Inferior parietal cortex (tissue), 1 donor: ENCODE measurements at regions not wholly inside any gene's neighbourhood (a gene's known extent, or its start where the extent isn't known, plus 50 kb on each side); places are given as distances from the start of the nearest gene placed in this dataset.
"Not testable (repeated sequence)": the region's sequence is repeated elsewhere in the genome, so short reads cannot be mapped to it uniquely, and the experiment has no call there.

Experiments used
- DNase-seq: peaks from one replicate; pipeline ENCODE4 v3.0.0-alpha.2; 2016; ENCODE audit errors: extremely low spot score

DNA sequence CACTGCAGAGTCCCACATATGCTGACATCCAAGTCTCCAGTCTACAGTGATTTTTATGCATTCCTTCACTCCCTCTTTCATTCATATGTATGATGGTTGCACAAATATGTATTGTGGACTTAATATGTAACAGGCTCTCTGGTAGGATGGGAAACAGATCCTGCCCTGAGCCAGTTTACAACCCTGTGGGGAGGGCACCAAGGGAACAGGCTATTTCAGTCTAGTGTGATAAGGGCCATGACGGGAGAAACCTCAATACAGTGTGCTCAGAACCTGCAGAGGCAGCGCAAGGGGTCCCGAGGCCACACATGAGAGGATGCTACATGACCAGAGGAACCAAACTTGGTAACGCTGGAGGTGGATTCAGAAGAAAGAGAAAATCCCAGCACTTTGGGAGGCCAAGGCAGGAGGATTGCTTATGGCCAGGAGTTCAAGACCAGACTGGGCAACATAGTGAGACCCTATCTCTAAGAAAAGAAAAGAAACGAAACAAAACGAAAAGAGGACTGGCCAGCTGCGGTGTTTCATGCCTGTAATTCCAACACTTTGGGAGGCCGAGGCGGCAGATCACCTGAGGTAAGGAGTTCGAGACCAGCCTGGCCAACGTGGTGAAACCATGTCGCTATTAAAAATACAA is 249.8 kb upstream of the JARID2 start:
- no peak for DNase-seq

GRCh38 chr6:14996892-14997291 is 249.0 kb upstream of the JARID2 start:
- DNase-seq: no peak

DNA sequence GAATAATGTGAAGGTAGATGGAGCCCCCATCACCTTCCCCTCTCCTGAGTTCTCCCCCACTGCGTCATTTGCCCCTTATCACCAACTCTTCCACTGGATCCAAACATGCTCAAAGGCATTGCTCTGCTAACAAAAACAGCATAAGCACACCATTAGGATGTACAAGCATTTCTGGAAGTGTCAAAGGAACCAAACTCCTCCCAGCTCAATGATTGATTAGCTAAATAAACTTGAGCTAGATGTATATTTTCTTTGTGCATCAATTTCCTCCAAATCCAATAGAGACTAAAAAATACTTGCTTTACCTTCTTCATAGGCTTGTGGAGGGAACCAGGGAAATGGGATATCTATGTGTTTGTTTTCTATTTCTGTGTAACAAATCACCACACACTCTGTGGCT is 248.4 kb upstream of the JARID2 start:
- DNase-seq: no peak

DNA sequence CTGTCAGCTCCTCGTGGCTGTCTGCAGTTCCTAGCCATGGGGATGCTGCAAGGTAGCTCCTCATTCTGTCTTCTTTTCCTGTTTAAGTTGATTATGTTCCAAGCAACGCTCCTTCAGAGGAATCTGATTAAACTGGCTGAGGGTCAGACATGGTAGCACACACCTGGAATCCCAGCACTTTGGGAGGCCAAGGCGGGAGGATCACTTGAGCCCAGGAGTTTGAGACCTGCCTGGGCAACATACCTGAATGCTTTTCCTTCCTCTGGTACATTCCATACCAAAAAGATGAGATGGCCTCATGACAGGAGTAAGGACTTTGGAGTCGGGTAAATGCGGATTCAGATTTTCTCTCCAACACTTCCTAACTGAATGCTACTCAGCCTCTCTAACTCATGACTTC is 246.8 kb upstream of the JARID2 start:
- no peak for DNase-seq

DNA sequence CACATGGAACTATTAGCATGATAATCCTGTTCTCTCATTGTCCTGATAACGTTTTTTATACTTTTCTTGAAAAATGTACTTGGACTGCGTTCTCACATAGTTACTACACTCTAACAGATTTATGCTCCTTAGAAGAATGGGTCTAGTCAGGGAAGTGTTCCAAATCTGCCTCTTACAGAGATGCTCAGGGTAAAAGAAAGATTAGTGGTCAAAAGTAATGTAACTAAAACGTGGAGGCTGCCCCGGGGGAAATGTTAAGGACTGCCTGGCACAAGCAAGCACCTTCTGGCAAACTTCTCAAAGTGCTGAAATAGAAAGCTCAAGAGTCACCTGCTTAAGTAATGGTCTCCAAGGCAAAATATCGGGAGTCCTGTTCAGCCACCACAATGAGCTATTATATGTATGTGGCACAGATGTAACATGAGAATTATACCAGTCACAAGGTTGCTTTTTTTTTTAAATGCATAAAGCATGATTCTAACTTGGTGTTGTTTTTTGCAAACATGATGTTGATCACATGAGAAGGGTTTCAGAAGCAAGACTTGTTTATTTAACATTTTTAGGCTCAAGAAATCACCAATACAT is 244.5 kb upstream of the JARID2 start:
- no peak for DNase-seq

GRCh38 chr6:15008269-15008668 is 237.6 kb upstream of the JARID2 start:
- no peak for DNase-seq

DNA sequence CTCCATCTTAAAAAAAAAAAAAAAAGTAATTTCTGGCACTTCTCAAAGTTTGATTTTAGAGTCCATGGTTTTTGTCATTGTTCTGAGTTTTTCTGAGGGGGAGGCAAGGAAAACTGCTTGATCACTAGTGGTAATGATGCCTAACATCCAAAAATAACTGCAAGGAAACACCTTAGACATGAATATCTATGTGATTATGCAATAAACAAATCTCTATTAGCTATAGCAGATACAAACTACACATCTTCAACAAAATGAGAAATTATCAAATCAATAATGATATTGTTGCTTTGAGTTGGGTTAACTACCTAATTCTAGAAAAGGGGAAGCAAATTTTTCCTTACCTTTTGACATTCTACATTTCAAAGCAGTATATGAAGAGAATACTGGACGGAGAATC is 230.9 kb upstream of the JARID2 start:
- DNase-seq: no peak

GRCh38 chr6:15016813-15017212 is 229.1 kb upstream of the JARID2 start:
- DNase-seq: no peak

DNA sequence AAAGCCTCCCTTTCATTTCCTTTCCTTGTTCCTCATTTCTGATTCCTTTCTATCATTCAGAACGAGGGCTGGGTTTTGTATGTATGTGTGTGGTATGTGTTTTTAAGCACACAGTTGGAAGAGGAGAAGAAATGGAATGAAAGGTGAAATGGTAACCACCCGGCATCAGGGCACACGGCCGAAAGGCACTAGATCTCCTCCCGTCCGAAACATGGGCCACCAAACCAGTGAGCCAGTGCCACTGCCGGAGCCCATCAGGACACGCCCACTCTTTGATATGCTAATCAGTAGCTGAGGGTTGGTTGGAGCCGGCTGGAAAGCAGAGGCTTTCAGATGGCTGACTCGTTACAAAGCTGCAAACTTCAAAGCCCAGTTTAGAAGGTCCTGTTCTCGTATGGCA is 228.6 kb upstream of the JARID2 start:
- no peak for DNase-seq

GRCh38 chr6:15017803-15018202 is 228.1 kb upstream of the JARID2 start:
- DNase-seq: no peak

GRCh38 chr6:15020119-15020770 is 225.6 kb upstream of the JARID2 start:
- no peak for DNase-seq

GRCh38 chr6:15021074-15021473 is 224.8 kb upstream of the JARID2 start:
- no peak for DNase-seq

- not testable (repeated sequence) for DNase-seq
Observed at GRCh38 chr6:15023018-15023417, 222.9 kb upstream of the JARID2 start.

DNA sequence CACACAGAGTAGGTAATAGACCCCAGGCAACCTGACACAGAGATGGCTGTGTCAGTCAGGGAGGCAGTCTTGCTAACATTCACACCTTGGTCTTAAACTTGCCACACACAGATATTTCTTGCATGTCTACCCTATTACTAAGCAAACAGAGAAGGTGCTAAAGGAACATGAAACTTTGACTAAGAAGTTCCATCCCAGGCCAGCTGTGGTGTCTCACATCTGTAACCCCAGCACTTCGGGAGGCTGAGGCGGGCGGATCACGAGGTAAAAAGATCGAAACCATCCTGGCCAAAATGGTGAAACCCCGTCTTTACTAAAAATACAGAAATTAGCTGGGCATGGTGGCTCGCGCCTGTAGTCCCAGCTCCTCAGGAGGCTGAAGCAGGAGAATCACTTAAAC is 222.4 kb upstream of the JARID2 start:
- no peak for DNase-seq

- no peak for DNase-seq
Observed at GRCh38 chr6:15025446-15025845, 220.4 kb upstream of the JARID2 start.

GRCh38 chr6:15026832-15027231 is 219.0 kb upstream of the JARID2 start:
- no peak for DNase-seq

DNA sequence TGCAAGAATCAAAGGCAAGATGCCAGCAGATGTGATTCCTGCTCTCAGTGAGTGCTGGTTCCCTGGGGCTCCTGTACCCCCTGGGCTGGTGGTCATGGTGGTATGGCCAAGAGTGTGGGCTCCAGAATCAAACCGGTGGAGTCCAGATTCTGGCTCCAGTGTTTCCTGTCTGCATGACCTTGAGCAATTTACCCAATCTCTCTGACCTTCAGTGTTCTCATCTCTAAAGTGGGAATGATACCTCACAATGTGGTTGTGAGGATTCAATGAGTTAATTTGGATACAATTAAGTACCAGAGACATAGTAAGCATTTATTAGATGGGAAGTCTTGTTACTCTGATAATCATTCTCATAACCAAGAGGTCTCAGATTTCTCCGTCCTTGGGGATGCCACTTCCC is 218.4 kb upstream of the JARID2 start:
- DNase-seq: no peak

- no peak for DNase-seq
Observed at GRCh38 chr6:15032015-15032414, 213.9 kb upstream of the JARID2 start.

DNA sequence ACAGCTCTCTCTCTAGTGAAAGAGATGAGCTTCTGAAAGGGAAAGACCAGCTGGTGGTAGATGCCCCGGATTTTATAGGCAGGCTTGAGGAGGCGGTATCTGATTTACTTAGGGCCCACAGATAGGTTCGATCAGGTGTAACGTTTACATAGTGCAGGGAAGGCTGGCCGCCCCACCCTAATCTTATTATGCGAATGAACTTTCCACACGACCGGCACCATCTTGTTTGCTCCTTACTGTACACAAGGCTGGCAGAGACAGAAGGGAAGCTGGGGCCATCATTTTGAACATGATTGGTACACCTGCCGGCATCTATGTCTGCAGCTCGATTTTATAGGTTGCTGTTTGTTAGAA is 212.0 kb upstream of the JARID2 start:
- no peak for DNase-seq

GRCh38 chr6:15036690-15037245 is 209.1 kb upstream of the JARID2 start:
- DNase-seq: peak; percentile 55

GRCh38 chr6:15037253-15037652 is 208.6 kb upstream of the JARID2 start:
- DNase-seq: no peak

GRCh38 chr6:15038013-15038791 is 207.7 kb upstream of the JARID2 start:
- DNase-seq: no peak
